ENCODE measurements at regions not wholly inside any gene's neighbourhood (a gene's known extent, or its start where the extent isn't known, plus 50 kb on each side); places are given as distances from the start of the nearest gene placed in this dataset.
A peak's percentile ranks its signal among the peaks of the same experiment; 100 is the strongest.

DNA sequence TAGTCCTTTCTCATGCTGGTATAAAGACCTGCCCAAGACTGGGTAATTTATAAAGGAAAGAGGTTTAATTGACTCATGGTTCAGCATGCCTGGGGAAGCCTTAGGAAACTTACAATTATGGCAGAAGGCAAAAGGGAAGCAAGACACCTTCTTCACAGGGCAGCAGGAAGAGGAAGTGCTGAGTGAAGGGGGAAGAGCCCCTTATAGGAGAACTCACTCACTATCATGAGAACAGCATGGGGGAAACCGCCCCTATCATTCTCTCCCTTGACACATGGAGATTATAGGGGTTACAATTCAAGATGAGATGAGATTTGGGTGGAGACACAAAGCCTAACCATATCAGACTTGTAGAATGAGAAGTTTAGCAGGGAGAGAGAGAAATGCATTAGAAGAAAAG lies 373.3 kb upstream of the DIAPH2 start:
- intact Hi-C loops (cut with DNase I; ENCODE audit: low total_unique reads) = no loop called here
- DNase-seq = no peak
- no peaks in the 10 kb centered on the region for H3K36me3 ChIP-seq
- H3K27ac ChIP-seq = no peak overlapping the region
- no peak overlapping the region for H3K4me3 ChIP-seq
- no peaks in the 10 kb centered on the region for H3K27me3 ChIP-seq
- peaks cover 0 to 3% (median 0%) of the 10 kb centered on the region in 3 donors for H3K9me3 ChIP-seq
- no peaks in the 10 kb centered on the region for H3K4me1 ChIP-seq
- TF ChIP-seq, protein P1, sequence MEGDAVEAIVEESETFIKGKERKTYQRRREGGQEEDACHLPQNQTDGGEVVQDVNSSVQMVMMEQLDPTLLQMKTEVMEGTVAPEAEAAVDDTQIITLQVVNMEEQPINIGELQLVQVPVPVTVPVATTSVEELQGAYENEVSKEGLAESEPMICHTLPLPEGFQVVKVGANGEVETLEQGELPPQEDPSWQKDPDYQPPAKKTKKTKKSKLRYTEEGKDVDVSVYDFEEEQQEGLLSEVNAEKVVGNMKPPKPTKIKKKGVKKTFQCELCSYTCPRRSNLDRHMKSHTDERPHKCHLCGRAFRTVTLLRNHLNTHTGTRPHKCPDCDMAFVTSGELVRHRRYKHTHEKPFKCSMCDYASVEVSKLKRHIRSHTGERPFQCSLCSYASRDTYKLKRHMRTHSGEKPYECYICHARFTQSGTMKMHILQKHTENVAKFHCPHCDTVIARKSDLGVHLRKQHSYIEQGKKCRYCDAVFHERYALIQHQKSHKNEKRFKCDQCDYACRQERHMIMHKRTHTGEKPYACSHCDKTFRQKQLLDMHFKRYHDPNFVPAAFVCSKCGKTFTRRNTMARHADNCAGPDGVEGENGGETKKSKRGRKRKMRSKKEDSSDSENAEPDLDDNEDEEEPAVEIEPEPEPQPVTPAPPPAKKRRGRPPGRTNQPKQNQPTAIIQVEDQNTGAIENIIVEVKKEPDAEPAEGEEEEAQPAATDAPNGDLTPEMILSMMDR (IDR thresholded peaks at IDR 0.05) = no peak

DNA sequence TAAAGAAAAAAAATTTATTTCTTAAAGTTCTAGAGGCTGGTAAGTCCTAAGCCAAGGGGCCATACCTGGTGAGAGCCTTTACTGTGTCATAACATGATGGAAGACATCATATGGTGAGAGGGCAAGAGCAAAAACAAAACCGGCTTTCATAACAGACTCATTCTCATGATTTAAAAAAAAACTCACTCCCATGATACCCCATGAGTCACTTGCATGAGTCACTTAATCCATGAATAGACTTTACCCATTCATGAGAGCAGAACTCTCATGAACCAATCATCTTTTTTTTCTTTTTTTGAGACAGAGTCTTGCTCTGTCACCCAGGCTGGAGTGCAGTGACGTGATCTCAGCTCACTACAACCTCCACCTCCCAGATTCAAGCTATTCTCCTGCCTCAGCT lies 369.7 kb upstream of the DIAPH2 start:
- TF ChIP-seq, protein P1 (IDR thresholded peaks at IDR 0.05) = no peak
- DNase-seq = no peak
- Histone ChIP-seq H3K36me3 (no peaks in the 10 kb centered on the region), H3K4me1 (no peaks in the 10 kb centered on the region), H3K9me3 (no peaks in the 10 kb centered on the region), H3K27ac (no peak overlapping the region), H3K27me3 (no peaks in the 10 kb centered on the region), H3K4me3 (no peak overlapping the region)
- intact Hi-C loops (cut with DNase I; ENCODE audit: low total_unique reads) = no loop called here

DNA sequence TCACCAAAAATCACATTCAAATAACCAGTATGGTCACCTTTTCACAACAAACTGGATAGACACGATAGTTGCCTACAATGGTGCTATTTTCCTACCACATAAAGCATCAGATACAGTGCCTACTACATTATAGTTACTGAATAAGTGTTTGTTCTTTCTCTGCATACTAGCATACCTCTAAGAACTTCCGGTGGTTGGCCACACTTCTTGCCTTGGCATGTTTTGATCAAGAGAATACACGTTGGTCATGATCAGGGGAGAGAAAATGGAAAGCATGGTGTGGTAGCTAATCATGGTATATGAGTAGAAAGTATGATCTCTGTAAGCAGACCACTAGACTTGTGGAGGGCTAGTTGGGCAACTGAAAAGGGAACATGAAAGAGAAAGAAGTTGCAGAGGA lies 322.8 kb upstream of the DIAPH2 start:
- H3K9me3 ChIP-seq = no peaks in the 10 kb centered on the region
- no peaks in the 10 kb centered on the region for H3K4me1 ChIP-seq
- no peaks in the 10 kb centered on the region for H3K36me3 ChIP-seq
- intact Hi-C loops (cut with DNase I; ENCODE audit: low total_unique reads) = no loop called here
- no peak overlapping the region for H3K27ac ChIP-seq
- DNase-seq = no peak
- no peaks in the 10 kb centered on the region for H3K27me3 ChIP-seq
- no peak overlapping the region for H3K4me3 ChIP-seq
- TF ChIP-seq, protein P1 (IDR thresholded peaks at IDR 0.05) = no peak

DNA sequence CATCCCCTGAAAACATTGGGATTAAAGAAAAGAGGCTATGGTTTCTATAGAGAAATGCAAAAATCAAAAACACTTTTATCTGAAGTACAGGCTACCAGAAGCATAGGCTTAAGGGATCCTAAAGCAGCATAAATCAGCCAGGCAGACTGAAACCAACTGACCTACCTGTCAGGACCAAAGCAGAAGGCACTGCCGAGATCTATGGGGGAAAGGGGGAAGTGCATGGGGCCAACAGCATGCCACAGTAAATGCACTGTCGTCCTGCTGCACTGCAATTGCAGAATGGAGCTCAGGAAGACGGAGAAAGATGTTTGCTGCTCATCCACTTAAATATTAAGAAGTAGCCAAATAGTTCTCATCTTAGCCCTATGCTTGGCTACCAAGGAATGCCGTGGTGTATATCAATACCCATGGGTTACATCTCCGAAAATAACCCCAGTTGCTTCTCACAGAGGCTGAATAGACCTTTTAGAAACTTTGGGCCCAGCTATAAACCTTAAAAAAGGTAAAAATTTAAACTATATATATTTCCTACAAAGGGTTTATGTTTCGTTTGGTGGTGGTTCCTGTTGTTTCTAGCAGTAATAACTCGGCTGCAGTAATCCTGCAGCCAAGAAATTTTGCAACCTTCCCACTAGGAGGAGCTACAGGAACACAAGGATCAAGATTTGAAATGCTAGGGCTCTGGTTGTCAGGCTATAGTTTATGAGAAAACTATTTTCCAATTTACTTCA lies 312.2 kb upstream of the DIAPH2 start:
- intact Hi-C loops (cut with DNase I; ENCODE audit: low total_unique reads) = no loop called here
- Histone ChIP-seq H3K36me3 (no peaks in the 10 kb centered on the region), H3K9me3 (no peaks in the 10 kb centered on the region), H3K27me3 (no peaks in the 10 kb centered on the region), H3K4me1 (peaks cover 0 to 9% (median 0%) of the 10 kb centered on the region in 4 donors), H3K4me3 (peak overlapping the region; percentile 24 to 31), H3K27ac (no peak overlapping the region)
- DNase-seq = no peak
- TF ChIP-seq, protein P1 (IDR thresholded peaks at IDR 0.05) = peak; percentile 52 to 58

DNA sequence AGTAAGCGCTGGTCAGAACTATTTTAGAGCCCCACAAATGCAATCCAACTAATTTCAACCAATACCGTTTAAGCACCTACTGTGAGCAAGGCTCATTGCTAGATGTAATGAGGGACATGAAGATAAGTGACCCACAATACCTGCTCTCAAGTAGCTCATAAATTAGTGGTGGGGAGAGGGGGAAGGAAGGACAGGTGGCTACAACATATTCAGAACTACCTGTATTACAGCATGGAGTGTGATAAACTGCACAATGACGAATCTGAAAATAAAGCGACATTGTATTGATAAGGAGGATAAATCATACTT lies 311.6 kb upstream of the DIAPH2 start:
- TF ChIP-seq, protein P1 (IDR thresholded peaks at IDR 0.05) = no peak
- Histone ChIP-seq H3K4me3 (no peak overlapping the region), H3K27me3 (no peaks in the 10 kb centered on the region), H3K9me3 (no peaks in the 10 kb centered on the region), H3K4me1 (peaks cover 0 to 9% (median 0%) of the 10 kb centered on the region in 4 donors), H3K27ac (no peak overlapping the region), H3K36me3 (no peaks in the 10 kb centered on the region)
- no peak for DNase-seq
- intact Hi-C loops (cut with DNase I; ENCODE audit: low total_unique reads) = no loop called here

DNA sequence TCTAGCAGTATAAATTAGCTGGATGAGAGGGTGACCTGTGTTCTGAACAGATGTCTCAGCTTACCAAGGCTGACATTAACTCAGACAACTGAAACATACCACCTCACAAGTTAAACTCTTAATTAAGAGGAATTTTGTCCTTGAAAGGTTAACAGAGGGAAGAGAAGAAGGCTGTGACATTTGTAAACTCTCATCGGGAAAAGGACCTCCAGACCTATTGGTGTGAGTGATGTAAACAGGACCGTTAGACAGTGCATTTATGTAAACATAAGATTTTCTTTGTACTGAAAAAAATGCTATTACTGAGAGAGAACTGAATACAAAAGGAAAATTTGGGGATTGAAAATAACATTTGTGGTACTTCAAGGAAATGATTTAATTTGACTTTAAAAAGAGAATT lies 308.4 kb upstream of the DIAPH2 start:
- no peak for DNase-seq
- Histone ChIP-seq H3K4me3 (no peak overlapping the region), H3K4me1 (peaks cover 0 to 9% (median 0%) of the 10 kb centered on the region in 4 donors), H3K36me3 (no peaks in the 10 kb centered on the region), H3K27me3 (no peaks in the 10 kb centered on the region), H3K9me3 (no peaks in the 10 kb centered on the region), H3K27ac (no peak overlapping the region)
- intact Hi-C loops (cut with DNase I; ENCODE audit: low total_unique reads) = no loop called here
- TF ChIP-seq, protein P1 (IDR thresholded peaks at IDR 0.05) = no peak

All from tibial artery (tissue), 4 donors.